NCI-H526 (cell line): ENCODE measurements at regions not wholly inside any gene's neighbourhood (a gene's known extent, or its start where the extent isn't known, plus 50 kb on each side); places are given as distances from the start of the nearest gene placed in this dataset.
"Not testable (repeated sequence)": the region's sequence is repeated elsewhere in the genome, so short reads cannot be mapped to it uniquely, and the experiment has no call there.

ENCODE experiments used
- DNase-seq, 2 experiments: peaks; one replicate each; lab custom pipeline; 2025; lab: John Stamatoyannopoulos, UW

DNA sequence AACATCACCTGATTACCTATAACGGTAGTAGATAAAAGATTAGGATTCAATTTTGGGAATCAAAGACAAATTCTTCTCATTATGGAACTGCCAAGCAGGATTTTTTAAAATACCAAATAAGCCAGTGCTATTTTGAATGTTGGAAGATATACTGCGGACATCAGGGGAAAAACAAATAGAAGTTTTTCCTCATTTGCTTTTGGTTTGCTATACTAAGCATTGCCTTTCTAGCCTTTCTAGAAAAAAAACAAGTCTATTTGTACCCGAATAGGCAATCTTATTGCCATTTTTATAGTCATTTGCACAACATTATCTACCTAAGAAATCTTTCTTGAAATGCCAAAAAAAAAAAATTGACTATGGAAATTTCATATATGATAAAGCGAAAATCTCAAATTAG, 379.5 kb downstream of the CDH10 start:
- no peak for DNase-seq

DNA sequence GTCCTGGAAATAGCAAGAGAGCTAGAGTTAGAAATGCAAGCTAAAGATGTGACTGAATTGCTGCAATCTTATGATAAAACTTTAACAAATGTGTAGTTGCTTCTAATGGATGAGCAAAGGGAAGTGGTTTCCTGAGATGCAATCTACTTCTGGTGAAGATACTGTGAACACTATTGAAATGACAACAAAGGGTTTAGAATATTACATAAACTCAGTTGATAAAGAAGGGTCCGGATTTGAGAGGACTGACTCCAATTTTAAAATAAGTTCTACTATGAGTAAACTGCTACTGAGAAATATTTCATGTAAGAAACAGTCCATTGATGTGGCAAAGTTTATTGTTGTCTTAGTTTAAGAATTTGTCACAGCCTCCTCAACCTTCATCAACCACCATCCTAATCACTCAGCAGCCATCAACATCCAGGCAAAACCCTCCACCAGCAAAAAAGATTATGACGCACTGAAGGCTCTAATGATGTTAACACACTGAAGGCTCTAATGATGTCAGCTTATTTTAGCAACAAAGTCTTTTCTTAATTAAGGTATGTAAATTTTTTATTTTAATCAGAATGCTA, 376.2 kb downstream of the CDH10 start:
- no peak for DNase-seq

DNA sequence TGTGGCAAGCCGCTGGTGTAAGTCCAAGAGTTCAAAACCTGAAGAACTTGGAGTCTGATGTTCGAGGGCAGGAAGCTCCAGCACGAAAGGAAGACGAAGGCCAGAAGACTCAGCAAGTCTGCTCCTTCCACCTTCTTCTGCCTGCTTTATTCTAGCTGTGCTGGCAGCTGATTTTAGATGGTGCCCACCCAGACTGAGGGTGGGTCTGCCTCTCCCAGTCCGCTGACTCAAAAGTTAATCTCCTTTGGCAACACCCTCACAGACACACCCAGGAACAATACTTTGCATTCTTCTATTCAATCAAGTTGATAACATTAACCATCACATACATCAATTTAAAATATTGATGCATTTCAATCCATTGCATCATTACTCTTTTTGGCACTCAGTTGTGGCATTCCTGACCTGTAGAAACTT, 373.1 kb downstream of the CDH10 start:
- DNase-seq: not testable (repeated sequence)

DNA sequence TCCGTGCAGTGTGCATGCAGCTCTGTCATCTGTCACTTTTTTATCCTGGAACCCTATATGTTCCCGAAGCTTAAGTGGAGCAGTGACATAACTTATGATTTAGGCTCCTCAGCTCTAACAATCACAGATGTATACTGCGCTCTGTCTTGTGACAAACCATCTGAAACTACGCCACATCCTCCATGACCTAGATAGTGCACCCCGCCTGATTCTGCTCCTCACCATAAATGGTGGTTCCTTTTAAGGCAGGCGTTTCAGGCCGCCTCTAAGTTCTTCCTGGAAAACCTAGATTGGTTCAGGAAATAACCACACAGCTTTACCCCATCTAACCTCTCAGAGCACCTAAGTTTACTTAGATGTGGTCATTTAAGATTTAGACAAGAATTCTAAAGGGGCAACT, 372.0 kb downstream of the CDH10 start:
- no peak for DNase-seq

DNA sequence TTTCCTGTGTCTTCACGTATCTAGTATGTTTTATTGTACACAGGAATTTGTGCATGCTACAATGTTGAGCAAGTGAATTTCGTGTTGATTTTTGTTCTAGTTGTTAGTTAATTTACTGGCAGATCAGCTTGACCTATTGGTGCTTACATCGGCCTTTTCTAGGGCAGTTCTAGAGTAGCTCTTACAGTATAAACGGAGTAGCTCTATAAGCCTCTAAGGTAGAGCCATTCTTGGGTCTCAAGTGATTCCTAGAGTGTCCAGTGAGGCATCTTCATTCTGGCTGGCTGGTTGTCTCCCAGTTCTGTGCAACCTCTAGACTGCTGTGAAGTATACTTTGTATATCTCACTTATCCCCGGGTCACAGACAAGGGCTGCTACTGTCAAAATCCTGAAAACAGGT, 364.6 kb downstream of the CDH10 start:
- DNase-seq: no peak

DNA sequence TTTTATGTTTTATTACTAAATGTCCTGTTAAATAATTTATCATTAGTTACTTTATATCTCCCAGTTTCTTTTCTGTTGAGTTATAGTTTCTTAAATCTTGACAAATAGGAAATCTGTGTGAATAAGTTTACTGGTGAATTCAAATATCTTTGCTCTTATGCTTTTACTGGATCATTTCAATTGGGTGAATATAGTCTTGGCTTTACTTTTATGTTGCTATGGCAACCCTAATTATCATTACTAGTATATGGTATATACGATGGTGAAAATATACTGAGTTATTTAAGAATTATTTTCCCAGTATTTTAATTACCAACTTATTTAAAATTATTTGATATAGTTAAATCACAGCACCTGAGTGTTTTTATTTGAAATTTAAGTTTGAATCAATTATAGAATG, 363.0 kb downstream of the CDH10 start:
- no peak for DNase-seq

DNA sequence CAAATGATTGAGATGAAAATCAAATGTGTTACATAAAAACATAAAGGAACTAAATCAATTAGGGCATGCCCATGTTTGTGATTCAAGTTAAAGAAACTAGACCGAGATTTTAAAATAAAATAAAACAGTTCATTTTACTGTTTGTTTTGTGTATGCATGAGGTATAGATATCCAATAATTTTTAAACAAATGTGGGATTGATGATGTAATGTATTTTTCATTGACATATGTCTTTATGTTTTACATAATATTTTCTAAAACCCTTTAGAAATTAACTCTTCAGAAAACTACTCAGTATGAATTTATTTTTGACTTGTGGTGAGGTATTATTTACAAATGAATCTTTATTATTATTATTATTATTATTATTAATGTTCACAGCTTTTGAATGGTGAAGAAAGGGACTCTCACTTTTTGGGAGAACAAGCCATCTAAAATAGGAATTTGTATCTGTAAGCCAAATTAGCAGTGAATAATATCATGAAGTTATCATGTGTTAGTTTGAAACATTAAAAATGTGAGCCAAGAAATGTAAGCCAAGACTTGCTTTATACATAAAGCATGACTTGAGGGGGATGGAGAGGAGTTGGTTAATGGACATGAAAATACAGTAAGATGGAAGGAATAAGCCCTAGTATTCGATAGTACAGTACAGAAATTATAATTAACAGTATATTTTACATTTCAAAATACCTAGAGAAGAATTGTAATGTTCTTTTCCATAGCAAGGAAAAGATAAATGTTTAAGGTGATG, 355.0 kb downstream of the CDH10 start:
- DNase-seq: no peak

DNA sequence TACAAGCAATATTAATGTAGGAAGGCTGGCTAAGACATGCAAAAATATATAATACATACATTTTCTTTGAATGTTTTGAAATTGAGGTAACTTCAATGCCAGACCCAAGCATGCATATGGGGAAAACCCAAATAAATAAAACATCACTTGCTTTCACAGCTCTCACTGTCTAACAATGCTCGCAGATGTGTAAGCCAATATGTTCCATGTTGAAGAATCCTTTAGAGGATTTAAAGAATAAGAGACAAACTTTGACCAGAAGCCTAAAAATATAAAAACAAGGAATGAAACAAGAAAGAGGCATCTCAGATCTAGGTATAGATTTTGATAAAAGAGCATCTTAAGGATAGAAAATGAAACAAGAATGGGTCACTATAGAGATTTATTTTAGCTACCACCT, 354.2 kb downstream of the CDH10 start:
- no peak for DNase-seq

DNA sequence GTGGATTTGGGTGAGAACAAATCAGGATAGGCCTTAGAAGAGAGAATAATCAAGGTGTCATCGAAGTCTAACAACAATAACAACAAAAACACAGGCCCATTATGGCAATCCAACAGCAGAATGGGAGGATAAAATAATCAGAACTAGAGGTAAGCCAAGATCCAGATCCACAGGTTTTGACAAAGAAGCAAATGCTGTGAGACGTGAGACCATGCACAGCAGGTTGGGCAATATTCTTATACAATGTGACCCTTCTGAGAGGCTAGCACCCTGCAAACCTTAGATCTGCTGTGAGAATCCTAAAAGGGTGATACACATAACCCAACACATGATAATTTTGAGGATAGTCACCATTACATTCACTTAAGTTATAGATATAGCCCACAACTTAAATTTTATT, 352.9 kb downstream of the CDH10 start:
- DNase-seq: no peak

DNA sequence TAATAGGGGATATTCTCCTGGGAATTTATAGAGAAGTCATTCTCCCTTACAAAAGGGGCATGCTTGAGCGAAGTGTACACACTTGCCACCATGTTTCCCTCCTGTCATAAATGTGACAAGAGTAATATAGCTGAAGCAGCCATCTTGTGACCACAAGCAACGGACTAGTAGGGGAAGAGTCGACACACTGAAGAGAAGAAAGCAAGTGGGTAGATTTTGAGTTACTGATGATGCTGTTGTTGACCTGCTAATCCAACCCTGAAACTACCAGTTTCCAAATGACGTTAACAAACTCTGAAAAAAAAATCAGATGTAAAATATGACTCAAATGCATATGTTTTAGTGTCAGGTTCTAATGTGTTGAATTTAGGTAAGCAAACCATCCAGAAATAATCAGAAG, 350.4 kb downstream of the CDH10 start:
- no peak for DNase-seq

DNA sequence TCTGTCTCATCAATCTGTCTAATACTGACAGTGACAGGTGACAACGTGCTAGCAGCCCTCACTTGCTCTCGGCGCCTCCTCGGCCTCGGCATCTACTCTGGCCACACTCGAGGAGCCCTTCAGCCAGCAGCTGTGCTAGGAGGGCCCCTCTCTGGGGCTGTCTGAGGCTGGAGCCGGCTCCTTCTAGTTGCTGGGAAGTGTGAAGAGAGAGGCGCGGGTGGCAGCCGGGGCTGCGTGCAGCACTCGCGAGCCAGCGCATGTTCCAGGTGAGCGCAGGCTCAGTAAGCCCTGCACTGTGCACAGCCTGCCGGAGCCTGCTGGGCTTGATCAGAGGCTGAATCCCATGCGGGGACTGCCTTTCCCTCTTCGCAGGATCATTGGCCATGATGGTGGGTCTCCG, 330.7 kb downstream of the CDH10 start:
- no peak for DNase-seq

DNA sequence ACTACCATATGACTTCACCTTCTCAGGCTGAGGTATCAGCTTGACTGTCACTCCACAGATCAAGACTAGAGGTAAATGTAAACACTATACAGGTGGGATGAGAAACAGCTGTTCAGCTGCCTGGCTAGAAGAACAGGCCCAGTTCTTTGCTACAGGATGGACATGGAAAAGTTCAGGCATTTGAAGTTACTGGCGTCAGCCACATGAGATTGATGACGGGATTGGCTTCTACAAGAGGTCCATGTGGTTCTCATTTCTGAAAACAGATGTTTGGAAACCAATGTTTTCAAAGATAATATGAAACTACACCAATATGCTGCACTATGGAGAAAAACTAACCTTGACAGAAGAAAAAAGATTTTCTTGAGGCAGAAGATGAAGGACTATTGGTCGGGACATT, 324.1 kb downstream of the CDH10 start:
- no peak for DNase-seq

DNA sequence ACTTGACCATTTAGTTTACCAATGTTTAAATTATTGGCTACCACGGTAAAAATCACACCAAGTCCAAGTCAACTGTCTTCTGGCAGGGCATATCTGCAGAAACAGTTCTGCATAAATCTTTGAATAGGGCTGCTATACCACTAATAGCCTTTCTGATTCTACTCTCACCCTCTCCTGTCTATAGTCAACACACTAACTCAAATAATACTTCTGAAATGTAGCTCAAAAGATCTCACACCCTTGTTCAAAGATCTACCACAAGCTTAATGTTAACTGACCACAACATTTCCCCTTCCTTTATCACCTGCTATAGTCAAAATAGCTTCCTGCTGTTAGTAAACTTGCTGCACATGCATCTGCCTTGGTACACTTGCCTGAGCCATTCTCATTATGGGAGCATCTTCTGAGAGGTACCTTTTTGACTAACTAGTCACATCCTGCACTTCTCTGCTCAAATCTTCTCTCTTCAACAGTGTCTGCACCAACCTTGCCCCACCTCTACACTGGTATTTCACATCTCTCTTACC, 319.4 kb downstream of the CDH10 start:
- no peak for DNase-seq

DNA sequence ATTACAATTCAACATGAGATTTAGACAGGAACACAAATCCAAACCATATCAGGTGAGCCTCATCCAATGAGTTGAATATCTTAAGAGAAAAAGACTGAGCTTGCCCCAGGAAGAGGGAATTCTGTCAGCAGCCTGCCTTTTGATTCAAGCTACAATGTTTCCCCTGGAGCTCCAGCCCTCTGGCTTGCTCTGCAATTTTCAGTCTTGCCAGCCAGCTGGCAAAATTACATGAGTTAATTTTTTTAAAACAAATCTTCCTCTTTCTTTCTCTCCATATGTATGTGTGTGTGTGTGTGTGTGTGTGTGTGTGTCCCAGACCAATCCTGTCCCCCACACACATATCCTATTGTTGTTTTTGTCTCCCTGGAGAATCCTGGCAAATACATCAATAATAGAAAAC, 313.2 kb downstream of the CDH10 start:
- DNase-seq: no peak

DNA sequence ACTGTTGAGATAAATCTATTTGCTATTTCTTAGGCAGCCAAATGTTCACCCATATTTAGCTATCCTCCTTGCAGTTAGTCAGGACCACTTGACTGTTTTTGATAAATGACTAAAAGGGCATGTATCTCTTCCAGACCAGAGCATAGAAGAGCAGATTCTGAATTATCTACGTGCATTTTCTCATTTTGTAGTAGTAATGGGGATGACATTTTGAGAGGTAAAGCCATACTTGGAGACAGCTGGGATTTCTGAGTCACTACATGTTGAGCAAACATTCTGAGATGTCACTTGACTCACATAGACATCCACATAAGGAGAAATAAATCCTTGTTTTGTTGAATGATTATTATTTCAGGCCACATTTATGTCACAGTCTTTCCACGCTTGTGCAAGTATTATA, 297.6 kb downstream of the CDH10 start:
- no peak for DNase-seq

DNA sequence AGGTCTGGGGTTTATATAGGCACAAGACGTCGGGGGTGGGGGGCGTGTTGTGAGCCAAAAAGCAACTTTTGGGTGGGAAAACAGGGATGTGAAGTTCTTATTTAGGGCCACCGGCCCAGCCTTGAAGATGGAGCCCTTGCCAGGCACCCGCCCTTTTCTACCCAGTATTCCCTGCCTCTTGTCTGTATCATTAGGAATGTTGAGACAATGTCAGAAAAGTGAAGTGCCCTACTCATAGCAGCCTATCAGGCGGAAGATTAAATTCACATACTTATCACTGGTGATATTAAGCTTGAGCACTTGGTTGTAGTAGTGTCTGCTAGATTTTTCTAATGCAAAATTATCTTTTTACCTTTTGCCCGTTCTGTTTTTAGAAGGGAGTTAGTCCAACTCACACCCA, 293.5 kb downstream of the CDH10 start:
- no peak for DNase-seq

DNA sequence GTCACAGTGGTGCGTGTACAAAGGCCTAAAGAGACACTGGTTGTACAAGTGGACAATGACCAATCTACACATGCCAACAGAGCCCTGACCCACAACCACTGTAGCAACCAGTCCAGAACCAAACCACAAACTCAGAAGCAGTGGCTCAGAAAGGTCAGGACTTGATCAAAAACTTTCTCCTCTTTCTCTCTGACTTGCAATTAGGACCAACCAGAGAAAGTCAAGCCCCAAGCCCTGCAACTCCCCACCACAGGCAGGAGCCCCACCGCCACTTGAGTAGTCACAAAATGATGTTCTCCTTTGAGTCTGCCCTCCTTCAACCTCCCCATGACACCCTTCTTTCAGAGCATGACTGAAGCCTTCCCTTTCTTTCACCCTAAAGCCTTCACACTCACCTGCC, 291.8 kb downstream of the CDH10 start:
- DNase-seq: no peak

DNA sequence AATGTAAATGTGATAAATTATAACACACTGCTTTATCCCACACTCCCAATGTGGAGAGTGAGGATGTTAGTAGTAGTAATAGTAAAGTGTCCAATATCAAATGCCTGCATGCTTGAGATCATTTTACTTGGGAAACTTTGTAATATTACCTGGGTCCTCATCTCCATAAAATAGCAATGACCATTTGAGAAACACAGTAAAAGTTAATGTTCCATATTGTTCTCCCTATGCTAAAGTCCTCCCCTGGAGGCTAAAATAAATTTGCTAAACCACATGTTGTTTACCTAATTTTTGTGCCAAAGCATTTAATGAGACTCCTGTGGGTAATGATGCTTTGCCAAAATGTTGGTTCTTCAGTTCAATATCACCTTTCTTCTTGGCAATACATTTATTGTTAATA, 291.2 kb downstream of the CDH10 start:
- no peak for DNase-seq

DNA sequence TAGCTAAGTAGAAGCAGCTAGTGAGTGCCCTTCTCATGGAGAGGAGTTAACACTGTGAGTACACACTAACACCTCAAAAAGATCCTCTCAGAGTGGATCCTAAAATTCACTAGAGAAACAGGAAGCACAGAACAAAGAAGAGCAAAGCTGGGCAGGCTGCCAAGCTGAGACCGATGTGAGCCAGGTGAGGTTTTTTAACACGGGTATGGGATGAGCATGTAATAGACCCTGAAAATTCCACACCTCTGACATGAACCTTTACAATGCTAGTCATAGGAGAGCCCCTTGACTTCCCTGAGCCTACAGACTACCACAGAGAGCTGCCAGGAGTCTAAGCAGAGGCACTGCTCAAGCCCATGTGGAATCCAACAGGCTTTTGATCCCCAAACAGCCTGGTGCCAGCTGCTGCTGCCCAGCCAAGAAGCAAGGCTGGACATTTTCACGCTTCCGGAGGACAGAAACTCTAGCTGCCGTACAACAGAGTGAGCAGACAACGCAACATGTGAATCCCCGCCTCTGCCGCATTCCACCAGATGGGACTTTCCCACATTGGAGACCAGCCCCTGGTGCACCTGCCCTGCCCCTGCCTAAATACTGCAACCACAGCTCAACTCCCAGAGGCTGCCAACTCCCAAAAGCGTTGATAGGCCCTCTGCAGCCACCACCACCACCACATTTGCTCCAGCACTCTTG, 280.8 kb downstream of the CDH10 start:
- no peak for DNase-seq

DNA sequence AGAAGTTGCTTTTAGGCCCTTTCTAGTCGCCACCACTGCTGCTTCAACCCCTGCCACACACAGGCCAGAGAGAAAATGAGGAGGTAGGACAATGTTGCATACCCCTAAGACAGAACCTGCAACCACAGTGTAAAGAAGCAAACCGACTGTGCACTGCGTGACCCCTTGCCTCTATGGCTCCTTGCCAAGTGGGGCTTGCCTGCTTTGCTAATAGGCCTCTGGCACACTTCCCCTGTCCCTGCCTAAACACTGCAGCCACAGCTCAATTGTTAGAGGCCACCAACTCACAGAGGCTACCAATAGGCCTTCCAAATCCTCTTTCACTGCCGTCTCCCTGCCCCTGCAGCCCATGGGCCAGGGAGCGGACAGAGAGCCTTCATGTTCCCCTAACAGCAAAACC, 280.1 kb downstream of the CDH10 start:
- DNase-seq: no peak

DNA sequence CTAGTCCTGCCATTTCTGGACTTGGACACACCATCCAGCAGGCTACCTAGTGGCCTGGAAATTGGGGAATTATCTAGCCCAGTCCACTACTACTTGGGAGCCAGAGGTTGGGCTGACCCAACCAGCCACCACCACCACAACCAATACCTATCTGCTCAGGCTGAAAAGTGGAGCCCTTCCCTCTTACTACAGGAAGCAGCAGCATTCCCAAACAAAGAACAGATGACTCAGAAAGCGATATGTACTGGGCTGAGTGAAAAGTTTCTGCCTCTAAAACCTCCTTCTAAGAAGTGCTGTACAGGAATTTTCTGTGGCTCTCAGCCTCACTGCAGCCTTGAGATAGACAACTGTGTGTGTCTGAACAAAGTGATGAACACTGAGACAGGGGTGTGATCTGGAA, 279.4 kb downstream of the CDH10 start:
- no peak for DNase-seq

DNA sequence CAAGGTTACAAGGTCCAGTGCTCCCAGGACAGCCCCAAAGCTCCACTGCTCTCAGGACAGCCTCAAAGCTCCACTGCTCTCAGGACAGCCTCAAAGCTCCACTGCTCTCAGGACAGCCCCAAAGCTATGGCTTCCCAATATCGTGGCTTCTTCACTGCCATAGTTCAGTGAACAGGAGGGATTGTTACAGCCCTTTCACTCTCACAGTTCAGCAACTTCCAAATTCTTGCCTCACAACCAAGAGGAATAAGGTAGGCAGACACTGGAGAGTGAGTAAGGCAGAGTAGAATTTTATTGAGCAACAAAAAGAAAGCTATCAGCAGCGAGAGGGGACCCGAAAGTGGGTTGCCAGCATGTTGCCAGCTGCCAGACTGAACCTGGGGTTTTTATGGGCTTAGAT, 277.6 kb downstream of the CDH10 start:
- no peak for DNase-seq

DNA sequence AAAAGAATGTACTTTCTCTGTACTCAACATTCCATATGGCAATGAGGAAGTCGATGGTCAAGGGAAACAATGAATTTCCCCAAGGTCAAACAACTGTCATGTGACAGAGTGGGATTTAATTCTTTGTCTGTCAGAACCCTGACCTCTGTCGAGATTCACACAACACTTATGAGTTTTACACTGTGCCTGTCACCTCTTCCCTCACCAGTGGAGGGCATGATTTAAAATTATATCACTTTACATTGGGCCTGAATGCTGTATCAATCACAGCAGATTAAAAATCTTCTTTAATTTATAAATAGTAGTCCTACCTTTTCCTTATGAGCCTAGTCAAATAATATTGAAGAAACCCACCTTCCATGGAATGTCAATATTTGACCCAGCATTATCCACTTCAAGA, 276.7 kb downstream of the CDH10 start:
- no peak for DNase-seq
